Esophagus squamous epithelium (tissue), 4 donors: ENCODE measurements at regions not wholly inside any gene's neighbourhood (a gene's known extent, or its start where the extent isn't known, plus 50 kb on each side); places are given as distances from the start of the nearest gene placed in this dataset.

Experiments
- CTCF ChIP-seq, 6 experiments: fragments of 450-650 bp in 4 of 6; fragments of 200-600 bp in 2 of 6; sonication (generic) in 2 of 6; IDR thresholded peaks; one replicate each; pipeline ENCODE4 v1.5.1; 2016 to 2019; ENCODE audit warnings: antibody characterized with exemption in 6 of 6, mild to moderate bottlenecking in 4 of 6, moderate library complexity in 4 of 6
- POLR2A ChIP-seq, 4 donors: fragments of 450-650 bp; IDR thresholded peaks; one replicate each; pipeline ENCODE4 v1.6.1; 2017; ENCODE audit warnings: antibody characterized with exemption in 4 of 4, mild to moderate bottlenecking in 4 of 4, moderate library complexity in 3 of 4

GRCh38 chr2:236496340-236496739, 73.3 kb upstream of the ACKR3 start:
- TF ChIP-seq CTCF (IDR thresholded peaks at IDR 0.05) (no peak), POLR2A (IDR thresholded peaks at IDR 0.05) (no peak)
